Adrenal gland (tissue), 5 donors: ENCODE measurements at regions not wholly inside any gene's neighbourhood (a gene's known extent, or its start where the extent isn't known, plus 50 kb on each side); places are given as distances from the start of the nearest gene placed in this dataset.

ENCODE experiments used
- CTCF ChIP-seq, 6 experiments: fragments of 450-650 bp in 4 of 6; fragments of 200-600 bp in 2 of 6; sonication (generic) in 1 of 6; IDR thresholded peaks; 1 replicate in 5 of 6; 2 replicates in 1 of 6; pipeline versions ENCODE4 v1.5.1 to v1.8.0; 2016 to 2021; ENCODE audit warnings: antibody characterized with exemption in 6 of 6, mild to moderate bottlenecking in 2 of 6, moderate library complexity in 1 of 6
- POLR2A ChIP-seq, 2 donors: fragments of 450-650 bp; IDR thresholded peaks; one replicate each; pipeline ENCODE4 v1.6.1; 2017; ENCODE audit warnings: antibody characterized with exemption in 2 of 2, mild to moderate bottlenecking in 2 of 2, moderate library complexity in 1 of 2
- donor health status: DM: no; HTN: no; CAD: no.

- TF ChIP-seq CTCF (IDR thresholded peaks at IDR 0.05) = no peak
- no peak for TF ChIP-seq POLR2A (IDR thresholded peaks at IDR 0.05)
Observed at GRCh38 chrX:147637190-147637589, 274.5 kb upstream of the FMR1 start.
